ENCODE measurements at regions not wholly inside any gene's neighbourhood (a gene's known extent, or its start where the extent isn't known, plus 50 kb on each side); places are given as distances from the start of the nearest gene placed in this dataset.

DNA sequence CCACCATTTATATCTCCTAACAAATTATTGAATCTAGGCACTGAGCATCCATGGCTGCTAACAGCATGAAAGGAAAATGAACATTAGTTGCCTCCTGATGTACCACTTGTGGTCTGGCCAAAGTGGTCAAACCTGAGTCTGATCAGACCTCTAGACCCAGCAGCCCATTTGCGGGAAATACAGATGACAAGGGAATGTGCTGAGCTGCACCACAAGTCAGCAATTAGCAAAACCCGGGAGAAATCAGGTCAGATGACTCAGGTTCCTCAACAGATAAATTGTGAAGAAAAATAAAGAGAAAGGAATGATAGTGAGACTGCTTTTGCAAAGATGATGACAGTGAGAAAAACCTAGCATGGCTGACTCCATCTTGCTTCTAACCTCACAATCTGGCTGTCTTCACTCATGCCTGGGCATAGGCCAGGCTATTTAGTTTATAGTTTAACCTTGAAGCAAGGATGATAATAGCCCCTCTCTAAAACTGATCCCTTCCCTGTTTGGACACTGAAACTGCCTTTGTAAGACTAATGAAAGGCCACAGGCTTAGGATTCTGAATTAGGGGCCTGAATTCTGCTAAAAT is 142.7 kb upstream of the ASIC2 start:
- TF ChIP-seq, protein P1, sequence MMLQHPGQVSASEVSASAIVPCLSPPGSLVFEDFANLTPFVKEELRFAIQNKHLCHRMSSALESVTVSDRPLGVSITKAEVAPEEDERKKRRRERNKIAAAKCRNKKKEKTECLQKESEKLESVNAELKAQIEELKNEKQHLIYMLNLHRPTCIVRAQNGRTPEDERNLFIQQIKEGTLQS (CRISPR knock-in tag; IDR thresholded peaks at IDR 0.05), result no peak
- TF ChIP-seq, protein P2, sequence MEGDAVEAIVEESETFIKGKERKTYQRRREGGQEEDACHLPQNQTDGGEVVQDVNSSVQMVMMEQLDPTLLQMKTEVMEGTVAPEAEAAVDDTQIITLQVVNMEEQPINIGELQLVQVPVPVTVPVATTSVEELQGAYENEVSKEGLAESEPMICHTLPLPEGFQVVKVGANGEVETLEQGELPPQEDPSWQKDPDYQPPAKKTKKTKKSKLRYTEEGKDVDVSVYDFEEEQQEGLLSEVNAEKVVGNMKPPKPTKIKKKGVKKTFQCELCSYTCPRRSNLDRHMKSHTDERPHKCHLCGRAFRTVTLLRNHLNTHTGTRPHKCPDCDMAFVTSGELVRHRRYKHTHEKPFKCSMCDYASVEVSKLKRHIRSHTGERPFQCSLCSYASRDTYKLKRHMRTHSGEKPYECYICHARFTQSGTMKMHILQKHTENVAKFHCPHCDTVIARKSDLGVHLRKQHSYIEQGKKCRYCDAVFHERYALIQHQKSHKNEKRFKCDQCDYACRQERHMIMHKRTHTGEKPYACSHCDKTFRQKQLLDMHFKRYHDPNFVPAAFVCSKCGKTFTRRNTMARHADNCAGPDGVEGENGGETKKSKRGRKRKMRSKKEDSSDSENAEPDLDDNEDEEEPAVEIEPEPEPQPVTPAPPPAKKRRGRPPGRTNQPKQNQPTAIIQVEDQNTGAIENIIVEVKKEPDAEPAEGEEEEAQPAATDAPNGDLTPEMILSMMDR (CRISPR knock-in tag; IDR thresholded peaks at IDR 0.05), result no peak
- no peak for TF ChIP-seq ZFP62 (CRISPR knock-in tag; IDR thresholded peaks at IDR 0.05)
- no peak for TF ChIP-seq HDAC2 (CRISPR knock-in tag; IDR thresholded peaks at IDR 0.05)
- TF ChIP-seq ZNF350 (CRISPR knock-in tag; IDR thresholded peaks at IDR 0.05; ENCODE audit: borderline replicate concordance, low read depth), result no peak
- no peak for TF ChIP-seq ZFP36L1 (CRISPR knock-in tag; IDR thresholded peaks at IDR 0.05)
- TF ChIP-seq, protein P3, sequence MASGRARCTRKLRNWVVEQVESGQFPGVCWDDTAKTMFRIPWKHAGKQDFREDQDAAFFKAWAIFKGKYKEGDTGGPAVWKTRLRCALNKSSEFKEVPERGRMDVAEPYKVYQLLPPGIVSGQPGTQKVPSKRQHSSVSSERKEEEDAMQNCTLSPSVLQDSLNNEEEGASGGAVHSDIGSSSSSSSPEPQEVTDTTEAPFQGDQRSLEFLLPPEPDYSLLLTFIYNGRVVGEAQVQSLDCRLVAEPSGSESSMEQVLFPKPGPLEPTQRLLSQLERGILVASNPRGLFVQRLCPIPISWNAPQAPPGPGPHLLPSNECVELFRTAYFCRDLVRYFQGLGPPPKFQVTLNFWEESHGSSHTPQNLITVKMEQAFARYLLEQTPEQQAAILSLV (CRISPR knock-in tag; IDR thresholded peaks at IDR 0.05; ENCODE audit: borderline replicate concordance), result no peak

Data from HepG2 (cell line).